RPMI7951 (cell line): ENCODE measurements at regions not wholly inside any gene's neighbourhood (a gene's known extent, or its start where the extent isn't known, plus 50 kb on each side); places are given as distances from the start of the nearest gene placed in this dataset.

Experiments used
- DNase-seq: peaks from one replicate; pipeline ENCODE4 v3.0.0-alpha.2; 2012; ENCODE audit warnings: low read depth

DNA sequence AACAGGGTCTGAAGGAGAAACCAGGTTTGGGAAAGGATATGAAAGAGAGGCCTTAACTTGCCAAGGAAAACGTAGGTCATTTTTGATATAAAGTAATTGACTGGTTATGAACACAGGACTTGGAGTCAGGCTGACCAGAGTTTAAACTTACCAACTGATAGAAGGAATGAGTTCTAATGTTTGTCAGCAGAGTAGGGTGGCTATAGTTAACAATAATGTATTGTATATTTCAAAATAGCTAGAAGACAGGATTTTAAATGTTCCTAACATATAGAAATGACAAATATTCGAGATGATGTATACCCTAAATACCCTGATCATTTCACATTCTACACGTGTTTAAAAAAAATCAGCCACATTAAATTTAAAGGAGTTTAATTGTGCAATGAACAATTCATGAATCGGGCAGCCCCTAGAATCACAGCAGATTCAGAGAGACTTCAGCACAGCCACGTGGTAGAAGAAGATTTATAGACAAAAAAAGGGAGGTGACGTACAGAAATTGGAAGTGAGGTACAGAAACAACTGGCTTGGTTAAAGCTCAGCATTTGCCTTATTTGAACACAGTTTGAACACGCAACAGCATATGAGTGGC, 52.5 kb upstream of the PLEKHG7 start:
- no peak for DNase-seq

DNA sequence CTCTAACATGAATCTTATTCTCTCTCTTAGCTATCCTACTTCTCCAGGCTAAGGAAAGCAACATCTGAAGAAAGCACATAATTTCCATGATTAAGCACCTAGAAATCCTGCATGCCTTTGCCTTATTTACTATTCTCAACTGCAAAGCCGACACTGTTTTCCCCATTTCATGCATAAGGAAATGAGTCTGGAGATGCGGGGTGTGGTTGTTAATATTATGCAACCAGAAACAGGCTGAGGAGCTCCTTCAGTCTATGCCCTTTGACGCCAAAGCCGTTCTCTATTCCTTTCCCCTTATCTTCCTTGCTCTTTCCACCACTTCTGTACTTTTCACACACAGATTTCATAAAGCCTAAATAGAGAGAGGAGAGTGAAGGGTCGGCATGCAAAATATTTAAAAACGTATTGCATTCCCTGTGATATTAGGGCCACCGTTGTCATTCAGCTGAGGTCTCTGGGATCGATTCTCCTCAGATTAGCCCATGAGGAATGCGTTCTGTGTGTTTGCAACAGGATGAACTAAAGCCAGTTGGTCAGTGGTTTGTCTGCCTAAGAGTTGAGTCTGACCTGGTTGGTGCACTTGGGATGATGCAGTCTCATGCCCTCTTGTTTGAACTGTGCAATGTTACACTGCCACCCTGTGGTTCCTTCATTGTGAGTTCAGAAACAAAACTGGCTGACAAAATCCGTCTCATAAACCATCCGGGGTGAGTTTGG, 53.1 kb upstream of the PLEKHG7 start:
- DNase-seq: peak; percentile 82

GRCh38 chr12:92648242-92649031, 54.4 kb upstream of the PLEKHG7 start:
- peak; percentile 9 for DNase-seq

DNA sequence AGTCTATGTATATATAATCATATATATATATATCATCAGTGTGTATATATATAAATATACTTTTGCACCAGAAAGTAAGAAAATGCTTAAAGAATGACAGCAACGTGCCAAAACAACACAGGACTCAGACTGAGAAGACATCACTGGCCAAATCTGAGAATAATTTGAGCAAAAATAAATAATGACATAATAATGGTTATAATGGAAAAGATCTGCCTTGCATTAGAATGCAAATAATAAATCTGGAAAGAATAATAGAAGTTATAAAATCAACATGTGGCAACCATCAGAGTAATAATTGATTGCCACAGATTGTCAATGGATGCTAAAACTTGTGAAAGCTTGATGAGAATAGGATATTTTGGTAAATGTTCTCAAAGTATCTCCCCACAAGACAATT, 61.5 kb upstream of the PLEKHG7 start:
- no peak for DNase-seq

GRCh38 chr12:92640691-92641090, 62.1 kb upstream of the PLEKHG7 start:
- DNase-seq: no peak

DNA sequence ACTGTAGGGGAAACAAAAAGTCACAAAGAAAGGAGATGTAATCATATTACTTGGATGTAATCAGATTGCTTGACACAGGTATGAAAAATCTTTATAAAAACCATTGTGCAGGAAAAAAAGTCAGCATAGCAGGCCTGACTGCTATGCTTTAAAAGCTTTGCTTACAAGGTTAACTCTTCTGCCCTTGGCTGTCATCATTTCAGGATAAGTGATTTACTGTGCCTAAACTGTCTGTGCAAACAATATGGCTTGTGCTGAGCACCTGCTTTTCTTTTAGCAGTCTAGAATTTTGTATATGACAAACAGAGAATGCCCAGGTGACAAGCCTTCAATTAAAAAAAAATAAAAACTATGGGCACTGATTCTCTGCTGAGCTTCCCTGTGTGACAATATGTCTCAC, 63.8 kb upstream of the PLEKHG7 start:
- no peak for DNase-seq

DNA sequence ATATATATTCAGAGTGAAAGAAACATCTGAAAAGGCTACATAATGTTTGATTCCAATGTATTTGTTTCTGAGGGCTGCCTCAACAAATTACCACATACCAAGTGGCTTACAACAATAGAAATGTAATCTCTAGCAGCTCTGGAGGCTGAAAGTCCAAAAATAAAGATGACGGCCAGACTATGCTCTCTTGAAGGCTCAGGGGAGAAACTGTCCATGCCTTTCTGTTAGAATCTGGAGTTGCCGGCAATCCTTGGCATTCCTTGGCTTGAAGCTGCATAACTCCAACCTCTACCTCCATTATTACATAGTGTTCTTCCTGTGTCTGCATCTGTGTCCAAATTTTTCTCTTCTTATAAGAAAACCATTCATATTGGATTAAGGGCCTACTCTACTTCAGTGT, 68.1 kb upstream of the PLEKHG7 start:
- DNase-seq: no peak

DNA sequence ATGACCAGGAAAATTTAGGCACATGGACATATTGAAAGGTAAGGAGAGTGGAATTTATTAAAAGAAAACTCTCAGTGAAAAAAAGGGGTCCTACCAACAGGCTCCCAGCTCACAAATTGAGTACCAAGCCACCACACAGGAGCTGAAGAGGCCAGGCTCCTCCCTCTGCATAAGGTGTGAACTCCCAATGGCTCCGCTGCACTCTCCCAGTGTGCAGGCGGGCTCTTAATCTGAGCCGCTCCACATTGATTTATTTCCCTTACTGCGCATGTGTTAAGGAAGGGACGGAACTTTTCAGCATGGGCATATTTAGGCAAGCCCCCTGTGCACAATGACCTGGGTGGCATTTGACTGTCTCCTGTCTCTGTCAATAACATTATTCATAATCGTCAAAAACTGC, 68.6 kb upstream of the PLEKHG7 start:
- DNase-seq: no peak

DNA sequence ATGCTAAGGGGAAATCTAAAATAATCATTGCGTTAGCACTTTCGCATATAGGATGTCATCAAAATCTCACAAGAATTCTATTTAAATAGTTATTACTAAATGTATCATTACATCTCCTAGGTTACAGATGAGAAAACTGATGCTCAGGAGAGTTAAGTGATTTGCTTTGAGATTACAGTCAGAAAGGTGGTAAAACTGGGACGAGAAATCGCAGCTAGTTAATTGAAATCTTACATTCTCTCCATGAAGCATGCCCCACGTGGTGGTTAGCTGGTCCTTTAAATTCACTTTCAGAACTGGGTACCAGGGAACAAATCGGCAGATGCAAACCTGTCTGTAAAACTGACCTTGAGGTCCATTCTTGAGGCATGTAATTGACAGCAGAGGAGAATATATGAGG, 71.8 kb upstream of the PLEKHG7 start:
- no peak for DNase-seq

DNA sequence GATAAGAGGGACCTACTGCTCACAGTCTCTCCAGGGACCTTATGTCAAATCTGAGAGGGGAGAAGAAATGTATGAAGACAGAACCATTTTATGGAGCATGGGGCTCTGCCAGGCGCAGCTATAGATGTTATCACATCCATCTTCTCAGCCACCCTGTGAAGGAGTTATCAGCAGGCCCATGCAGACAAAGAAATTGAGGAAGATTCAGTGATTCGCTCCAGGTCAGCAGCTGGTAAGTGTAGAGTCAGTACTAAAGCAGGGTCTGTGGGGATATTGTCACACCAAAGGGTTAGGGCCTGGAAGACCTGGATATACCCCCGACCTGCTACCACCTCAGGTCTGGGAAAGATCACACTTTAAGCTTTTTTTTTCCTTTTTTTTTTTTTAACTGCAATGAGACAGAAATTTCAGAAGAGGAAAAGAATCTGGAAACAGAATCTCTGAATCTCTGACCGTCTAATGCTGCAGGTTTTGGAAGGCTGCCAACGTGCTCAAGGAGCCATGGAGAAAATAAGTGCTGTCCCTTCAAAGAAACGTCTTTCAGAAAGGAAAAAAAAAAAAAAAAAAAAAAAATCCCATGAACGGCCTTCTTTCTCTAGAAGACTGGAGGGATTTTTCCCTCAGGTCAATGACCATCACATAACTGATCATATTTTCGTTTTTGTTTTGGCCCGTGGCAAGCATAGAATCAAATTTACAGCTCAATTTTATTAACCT, 73.3 kb upstream of the PLEKHG7 start:
- peak; percentile 50 for DNase-seq

- DNase-seq: no peak
Measured at GRCh38 chr12:92628476-92628875, 74.3 kb upstream of the PLEKHG7 start.

DNA sequence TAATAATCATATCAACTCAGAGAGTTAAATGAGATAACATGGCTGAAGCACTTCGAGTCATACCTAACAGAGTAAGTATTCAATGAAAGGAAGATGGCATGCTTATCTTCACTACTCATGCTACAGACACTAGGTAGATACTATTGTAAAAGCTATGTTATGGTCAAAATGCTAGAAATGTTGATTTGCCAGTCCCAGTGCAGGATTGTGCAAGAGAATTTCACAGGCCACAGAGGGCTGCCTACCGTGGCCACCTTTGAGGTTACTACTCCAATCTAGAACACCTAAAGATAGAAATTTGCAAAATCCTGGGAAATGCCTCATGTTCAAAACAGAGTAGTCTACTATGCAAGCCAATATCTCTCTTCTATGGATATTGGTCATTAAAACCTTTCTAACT, 75.3 kb upstream of the PLEKHG7 start:
- no peak for DNase-seq

- DNase-seq: no peak
Measured at GRCh38 chr12:92625639-92626310, 77.0 kb upstream of the PLEKHG7 start.

- DNase-seq: peak; percentile 42
Measured at GRCh38 chr12:92624236-92624635, 78.6 kb upstream of the PLEKHG7 start.

DNA sequence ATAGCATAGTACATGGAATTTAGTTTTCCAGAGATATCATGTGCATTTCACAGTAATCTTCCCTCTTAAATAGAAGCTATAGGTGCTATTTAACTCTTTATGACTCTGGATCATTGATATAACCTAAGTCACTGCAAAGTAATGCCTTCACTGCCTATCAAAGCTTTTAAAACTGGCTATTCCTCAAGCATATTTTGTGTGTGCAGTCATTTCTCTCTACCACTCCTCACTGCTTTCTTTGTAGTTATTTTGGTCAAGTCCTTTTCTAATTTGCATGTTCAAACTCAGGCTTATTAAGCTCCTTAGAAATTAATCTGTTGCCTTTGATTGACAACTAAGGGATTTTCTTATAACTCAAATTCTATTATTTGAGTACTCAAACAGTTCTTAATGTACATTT, 79.4 kb upstream of the PLEKHG7 start:
- DNase-seq: no peak

DNA sequence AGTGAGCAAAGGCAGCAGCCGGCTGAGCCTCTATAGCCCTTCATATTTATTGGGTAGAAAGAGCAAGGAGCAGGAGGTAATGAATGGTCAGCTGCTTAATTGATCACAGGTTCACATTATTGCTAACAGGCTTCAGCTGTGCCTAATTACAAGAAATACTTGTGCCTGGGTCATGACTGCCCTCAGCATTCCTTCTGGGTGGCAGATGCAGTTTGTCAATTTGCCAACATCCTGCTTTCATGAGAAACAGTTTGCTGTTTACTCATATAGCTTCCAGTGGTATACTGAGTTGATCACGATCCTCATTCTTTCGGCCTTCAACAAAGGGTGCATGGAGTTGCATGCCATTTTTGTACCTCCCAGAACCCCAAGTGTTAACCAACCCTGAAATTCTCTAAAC, 81.0 kb upstream of the PLEKHG7 start:
- peak; percentile 52 for DNase-seq

- no peak for DNase-seq
Measured at GRCh38 chr12:92621312-92621711, 81.5 kb upstream of the PLEKHG7 start.

DNA sequence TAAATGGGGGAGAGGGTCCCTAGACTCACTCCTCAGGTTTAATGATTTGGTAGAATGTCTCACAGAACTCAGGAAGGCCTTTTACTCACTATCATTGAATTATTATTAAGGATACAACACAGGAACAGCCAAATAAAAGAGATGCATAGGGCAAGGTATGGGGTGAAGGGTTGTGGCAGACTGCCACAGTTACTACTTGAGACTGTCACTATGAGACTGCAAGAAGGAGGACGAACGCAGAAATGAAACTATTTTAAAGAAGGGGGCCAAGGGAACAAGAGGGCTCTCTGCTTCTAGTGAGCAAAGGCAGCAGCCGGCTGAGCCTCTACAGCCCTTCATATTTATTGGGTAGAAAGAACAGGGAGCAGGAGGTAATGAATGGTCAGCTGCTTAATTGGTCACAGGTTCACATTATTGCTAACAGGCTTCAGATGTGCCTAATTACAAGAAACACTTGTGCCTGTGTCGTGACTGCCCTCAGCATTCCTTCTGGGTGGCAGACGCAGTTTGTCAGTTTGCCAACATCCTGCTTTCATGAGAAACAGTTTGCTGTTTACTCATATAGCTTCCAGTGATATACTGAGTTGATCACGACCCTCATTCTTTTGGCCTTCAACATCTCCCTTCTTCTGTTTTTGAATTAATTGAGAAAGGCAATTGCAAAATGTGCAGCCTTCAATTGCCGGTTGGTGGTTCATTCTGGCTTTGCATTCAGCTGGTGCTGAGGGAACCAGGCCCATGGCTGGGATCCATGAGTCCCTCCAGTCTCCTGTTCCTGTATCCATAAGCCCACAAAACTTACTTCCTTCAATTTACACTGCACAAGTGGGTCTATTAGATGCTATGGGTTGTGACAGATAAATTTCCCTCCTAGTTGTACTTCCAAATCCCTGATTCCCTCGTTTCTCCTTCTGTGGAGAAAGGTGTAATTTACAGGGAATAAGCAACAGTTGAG, 82.8 kb upstream of the PLEKHG7 start:
- DNase-seq: peak; percentile 68

GRCh38 chr12:92619026-92619425, 83.8 kb upstream of the PLEKHG7 start:
- DNase-seq: no peak

GRCh38 chr12:92615703-92616102, 87.1 kb upstream of the PLEKHG7 start:
- DNase-seq: no peak

DNA sequence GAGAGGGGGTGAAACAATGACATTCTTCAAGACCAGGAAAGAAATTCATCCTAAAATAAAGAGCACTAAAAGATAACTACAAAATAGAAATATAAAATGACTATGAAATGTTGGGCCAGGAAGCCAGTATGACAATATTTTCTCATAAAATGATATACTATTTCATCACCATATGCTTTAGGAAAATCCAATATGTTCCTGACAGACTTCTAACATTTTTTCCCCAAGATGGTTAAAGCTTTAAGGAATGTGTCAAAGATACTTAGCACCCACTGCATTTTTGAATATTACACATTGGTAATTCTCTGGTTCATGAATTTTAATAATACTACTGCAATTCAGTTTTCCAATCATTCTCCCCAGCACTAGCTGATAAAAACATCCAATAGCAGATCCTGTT, 87.7 kb upstream of the PLEKHG7 start:
- DNase-seq: no peak
